ENCODE measurements at regions not wholly inside any gene's neighbourhood (a gene's known extent, or its start where the extent isn't known, plus 50 kb on each side); places are given as distances from the start of the nearest gene placed in this dataset.

DNA sequence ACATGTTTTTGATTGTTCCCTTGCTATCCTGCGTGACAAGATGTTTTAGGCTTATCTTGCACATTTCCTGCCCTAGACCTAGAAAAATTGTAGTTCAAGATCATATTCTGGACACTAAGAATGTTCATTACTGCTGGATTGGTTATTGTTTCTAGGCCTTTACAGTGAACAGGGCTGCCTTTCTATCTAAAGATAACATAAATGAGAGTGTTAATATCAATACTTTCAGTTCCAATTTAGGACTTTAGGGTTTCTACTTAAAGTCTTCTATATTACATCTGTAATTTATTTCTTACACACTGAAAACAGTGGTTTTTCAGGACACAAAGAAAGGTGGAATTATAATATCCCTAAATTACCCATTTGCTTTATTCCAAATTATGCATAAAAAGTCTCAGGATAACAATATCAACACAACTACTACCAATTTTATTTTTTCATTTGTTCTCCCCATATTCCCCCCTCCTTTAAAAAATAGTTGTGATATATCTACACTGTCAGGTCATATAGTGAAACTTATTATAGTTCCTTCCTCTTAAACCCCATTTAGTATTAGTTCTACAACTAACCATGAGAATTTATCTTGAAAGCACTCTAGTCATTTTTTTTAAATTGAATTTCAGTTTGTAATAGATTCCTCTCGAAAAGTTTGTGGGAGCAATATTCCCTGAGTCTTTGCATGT lies 293.9 kb upstream of the RIOK2 start:
- intact Hi-C loops (cut with micrococcal nuclease) = no loop called here

DNA sequence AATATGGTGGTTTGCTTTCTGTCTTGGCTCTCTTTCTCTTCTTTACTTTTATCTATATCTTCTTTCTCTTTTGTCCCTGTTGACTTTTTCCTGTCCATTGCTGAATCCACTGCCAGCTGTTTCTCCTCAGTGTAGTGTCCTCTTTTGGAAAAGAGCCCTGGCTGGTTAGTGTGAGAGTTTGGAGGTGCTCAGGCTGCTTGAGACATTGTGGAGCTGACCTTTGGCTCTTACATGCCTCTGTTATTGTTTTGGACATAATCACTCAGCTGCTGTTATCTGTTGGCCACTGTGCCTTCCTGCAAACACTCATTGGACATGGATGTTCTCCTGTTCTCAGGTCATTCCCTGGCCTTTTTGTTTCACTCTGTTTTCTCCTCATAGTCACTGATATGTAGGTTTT lies 295.4 kb upstream of the RIOK2 start:
- Histone ChIP-seq H3K9me3 (replicated peaks) (no peaks in the 10 kb centered on the region), H3K4me3 (no peak overlapping the region), H3K36me3 (no peaks in the 10 kb centered on the region), H3K27ac (replicated peaks) (no peak overlapping the region), H3K27me3 (ENCODE audit: low read depth) (no peaks in the 10 kb centered on the region), H3K4me1 (no peaks in the 10 kb centered on the region)
- TF ChIP-seq, protein P1, sequence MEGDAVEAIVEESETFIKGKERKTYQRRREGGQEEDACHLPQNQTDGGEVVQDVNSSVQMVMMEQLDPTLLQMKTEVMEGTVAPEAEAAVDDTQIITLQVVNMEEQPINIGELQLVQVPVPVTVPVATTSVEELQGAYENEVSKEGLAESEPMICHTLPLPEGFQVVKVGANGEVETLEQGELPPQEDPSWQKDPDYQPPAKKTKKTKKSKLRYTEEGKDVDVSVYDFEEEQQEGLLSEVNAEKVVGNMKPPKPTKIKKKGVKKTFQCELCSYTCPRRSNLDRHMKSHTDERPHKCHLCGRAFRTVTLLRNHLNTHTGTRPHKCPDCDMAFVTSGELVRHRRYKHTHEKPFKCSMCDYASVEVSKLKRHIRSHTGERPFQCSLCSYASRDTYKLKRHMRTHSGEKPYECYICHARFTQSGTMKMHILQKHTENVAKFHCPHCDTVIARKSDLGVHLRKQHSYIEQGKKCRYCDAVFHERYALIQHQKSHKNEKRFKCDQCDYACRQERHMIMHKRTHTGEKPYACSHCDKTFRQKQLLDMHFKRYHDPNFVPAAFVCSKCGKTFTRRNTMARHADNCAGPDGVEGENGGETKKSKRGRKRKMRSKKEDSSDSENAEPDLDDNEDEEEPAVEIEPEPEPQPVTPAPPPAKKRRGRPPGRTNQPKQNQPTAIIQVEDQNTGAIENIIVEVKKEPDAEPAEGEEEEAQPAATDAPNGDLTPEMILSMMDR (IDR thresholded peaks at IDR 0.05; ENCODE audit: borderline replicate concordance) = no peak
- intact Hi-C loops (cut with micrococcal nuclease) = no loop called here
- DNase-seq = no peak

More for the DNA sequence above, 293.9 kb upstream of the RIOK2 start:
- H3K9me3 ChIP-seq (replicated peaks) = peaks cover 3% of the 10 kb centered on the region
- H3K4me3 ChIP-seq = no peak overlapping the region
- no peaks in the 10 kb centered on the region for H3K36me3 ChIP-seq
- H3K27ac ChIP-seq (replicated peaks) = no peak overlapping the region
- no peaks in the 10 kb centered on the region for H3K4me1 ChIP-seq
- H3K27me3 ChIP-seq (ENCODE audit: low read depth) = no peaks in the 10 kb centered on the region
- TF ChIP-seq, protein P1 (IDR thresholded peaks at IDR 0.05; ENCODE audit: borderline replicate concordance) = no peak
- DNase-seq = no peak

DNA sequence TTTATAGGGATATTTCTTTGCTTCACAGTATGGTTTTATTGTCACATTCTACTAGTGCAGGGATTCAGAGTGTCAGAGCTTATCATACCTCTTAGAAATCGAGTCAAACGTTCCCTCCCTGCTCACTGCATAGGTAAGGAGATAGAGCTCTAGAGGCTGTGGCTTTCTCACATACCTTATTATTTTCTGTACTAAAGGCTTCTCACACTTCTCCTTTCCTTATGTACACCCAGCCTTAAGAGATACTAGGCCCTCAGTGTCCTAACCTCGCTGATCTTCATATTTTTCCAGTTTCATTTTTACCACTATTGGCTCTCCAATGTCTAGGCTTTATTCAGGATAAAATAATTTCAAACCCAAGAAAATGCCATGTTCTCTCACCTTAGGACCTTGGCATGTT lies 297.3 kb upstream of the RIOK2 start:
- no peaks in the 10 kb centered on the region for H3K4me1 ChIP-seq
- no peaks in the 10 kb centered on the region for H3K36me3 ChIP-seq
- no peak overlapping the region for H3K27ac ChIP-seq (replicated peaks)
- no peak overlapping the region for H3K4me3 ChIP-seq
- DNase-seq = no peak
- intact Hi-C loops (cut with micrococcal nuclease) = no loop called here
- H3K27me3 ChIP-seq (ENCODE audit: low read depth) = no peaks in the 10 kb centered on the region
- H3K9me3 ChIP-seq (replicated peaks) = no peaks in the 10 kb centered on the region
- TF ChIP-seq, protein P1 (IDR thresholded peaks at IDR 0.05; ENCODE audit: borderline replicate concordance) = no peak

DNA sequence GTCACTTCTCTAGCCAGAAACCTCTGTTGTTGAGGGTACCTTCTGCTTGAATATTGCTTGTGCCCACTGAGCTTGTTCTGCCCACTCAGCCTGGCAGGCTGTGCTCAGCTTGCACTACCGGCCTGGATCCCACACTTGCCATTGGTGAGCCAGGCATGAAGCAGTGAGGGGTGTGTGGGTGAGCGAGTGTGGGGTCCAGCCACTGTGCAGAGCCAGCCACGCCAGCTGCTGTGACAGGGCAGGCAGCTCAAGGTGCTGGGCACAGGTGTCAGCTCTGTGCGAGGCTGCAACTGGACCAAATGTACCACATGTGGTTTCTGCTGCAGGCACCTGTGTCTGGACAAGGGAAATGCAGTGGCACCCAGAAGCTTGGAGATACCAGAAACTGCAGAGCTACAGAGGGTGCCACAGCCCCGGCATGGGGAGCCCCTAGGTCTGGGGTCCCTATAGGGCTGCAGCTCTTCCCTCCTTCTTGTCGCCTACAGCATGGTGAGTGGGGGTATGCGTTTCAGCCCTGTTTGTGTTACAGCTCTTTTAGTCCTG lies 305.1 kb upstream of the RIOK2 start:
- no peak for DNase-seq
- H3K36me3 ChIP-seq = no peaks in the 10 kb centered on the region
- TF ChIP-seq, protein P1 (IDR thresholded peaks at IDR 0.05; ENCODE audit: borderline replicate concordance) = no peak
- H3K27me3 ChIP-seq (ENCODE audit: low read depth) = no peaks in the 10 kb centered on the region
- no peak overlapping the region for H3K4me3 ChIP-seq
- intact Hi-C loops (cut with micrococcal nuclease) = no loop called here
- H3K27ac ChIP-seq (replicated peaks) = no peak overlapping the region
- H3K4me1 ChIP-seq = no peaks in the 10 kb centered on the region
- H3K9me3 ChIP-seq (replicated peaks) = no peaks in the 10 kb centered on the region

DNA sequence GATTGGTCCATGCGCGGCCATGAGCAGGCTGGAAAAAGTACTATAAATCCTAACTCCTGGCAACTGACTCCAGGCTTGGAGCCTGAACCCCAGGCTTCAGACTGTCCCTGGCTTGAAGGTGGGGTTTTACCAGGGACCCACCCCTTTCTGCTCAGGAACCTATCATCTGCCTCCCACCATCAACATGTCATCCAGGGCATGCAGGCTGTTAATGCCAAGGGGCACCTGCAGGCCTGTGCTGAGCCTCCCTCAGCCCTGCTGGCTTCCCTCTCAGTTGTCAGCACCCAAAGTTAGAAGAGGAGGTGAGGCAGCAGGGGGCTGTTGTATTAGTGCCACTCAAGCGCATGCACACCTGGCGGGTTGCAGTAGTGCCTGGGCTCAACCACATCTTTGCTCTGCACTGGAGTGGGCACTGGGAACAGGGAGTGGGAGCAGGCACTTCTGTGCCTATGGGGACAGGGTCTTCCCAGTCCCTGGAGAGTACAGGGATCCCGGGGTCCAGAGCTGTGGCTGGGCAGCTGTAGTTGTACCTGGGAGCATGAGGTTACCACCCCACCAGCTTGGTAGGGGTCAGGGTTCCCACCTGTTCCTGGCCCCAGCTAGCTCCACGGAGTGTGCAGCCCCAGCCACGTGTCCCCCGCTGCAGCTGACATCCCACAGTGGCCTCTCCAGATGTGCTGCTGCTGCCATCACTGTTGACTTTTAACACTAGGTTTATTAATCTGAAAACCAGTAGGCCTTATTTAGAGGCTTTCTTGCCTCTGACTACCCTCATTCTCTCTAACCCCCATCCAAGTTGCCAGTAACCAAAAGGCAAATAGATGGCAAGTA lies 306.2 kb upstream of the RIOK2 start:
- H3K4me3 ChIP-seq = no peak overlapping the region
- H3K27me3 ChIP-seq (ENCODE audit: low read depth) = no peaks in the 10 kb centered on the region
- H3K27ac ChIP-seq (replicated peaks) = no peak overlapping the region
- H3K9me3 ChIP-seq (replicated peaks) = no peaks in the 10 kb centered on the region
- H3K36me3 ChIP-seq = no peaks in the 10 kb centered on the region
- DNase-seq = no peak
- intact Hi-C loops (cut with micrococcal nuclease) = no loop called here
- TF ChIP-seq, protein P1 (IDR thresholded peaks at IDR 0.05; ENCODE audit: borderline replicate concordance) = no peak
- H3K4me1 ChIP-seq = no peaks in the 10 kb centered on the region
